Activated CD4-positive, alpha-beta T cell treated with anti-CD3 and anti-CD28 coated beads for 1 hour (primary cell): ENCODE measurements at regions not wholly inside any gene's neighbourhood (a gene's known extent, or its start where the extent isn't known, plus 50 kb on each side); places are given as distances from the start of the nearest gene placed in this dataset.

Source experiments
- DNase-seq: peaks from one replicate; pipeline ENCODE4 v3.0.0-alpha.2; 2020

GRCh38 chr3:44060164-44060563 is 181.5 kb upstream of the TOPAZ1 start:
- DNase-seq, result no peak

- no peak for DNase-seq
Measured at GRCh38 chr3:44061268-44061667, 180.4 kb upstream of the TOPAZ1 start.

- no peak for DNase-seq
Measured at GRCh38 chr3:44061961-44062360, 179.7 kb upstream of the TOPAZ1 start.

DNA sequence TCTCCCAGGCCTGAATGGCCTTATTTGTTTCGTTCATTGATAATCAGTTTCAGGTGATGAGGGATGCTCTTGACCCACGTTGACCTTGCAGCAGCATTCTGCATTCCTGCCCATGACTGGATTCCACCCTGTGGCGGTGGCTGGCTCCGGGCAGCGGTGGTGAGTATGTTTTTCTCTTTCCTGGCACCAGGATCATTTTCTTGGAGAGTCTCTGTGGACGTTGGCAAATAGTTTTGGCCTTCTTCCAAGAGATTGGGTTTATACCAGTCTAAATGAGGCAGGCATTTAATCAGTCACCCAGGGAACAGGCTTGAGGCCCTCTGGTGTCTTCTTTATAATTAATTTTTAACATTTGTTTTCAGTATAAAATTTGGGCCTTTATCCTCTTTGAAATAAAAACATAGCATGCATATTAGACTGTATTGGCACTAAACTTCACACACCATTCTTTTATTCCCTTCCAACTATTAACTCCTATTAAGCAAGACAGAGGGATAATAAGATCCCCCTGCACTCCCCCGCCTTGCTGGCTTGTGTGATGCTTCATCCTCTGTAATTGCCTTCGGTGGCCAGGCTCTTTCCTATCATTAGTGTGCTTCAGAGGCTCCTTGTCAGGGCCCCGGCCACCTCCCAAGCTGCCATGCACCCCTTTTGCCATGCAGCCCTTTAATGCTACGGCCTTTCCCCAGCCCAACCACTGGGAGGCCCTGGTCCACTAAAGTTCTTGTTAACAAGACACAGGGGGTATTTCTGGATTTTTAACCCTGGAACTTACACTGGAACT is 176.2 kb upstream of the TOPAZ1 start:
- no peak for DNase-seq

DNA sequence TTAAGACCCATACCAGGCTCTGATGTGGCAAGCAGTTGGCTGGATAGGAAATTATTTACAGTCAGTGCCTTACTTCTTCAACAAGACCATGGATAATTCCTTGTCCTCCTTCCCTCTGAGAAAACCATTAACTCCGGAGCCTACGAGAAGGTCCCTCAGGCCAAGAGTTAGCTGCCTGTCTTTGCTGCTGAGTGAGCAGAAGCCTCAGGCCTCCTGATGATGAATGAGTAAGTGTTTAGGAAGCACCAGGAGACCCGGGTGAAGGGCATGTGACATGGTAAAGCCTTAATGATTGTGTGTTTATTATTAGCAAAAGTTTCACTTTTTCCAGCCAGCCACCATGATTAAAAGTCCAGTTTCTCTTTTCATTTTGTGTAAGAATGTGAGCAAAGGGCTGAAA is 174.9 kb upstream of the TOPAZ1 start:
- DNase-seq, result no peak

- no peak for DNase-seq
Measured at GRCh38 chr3:44067431-44067830, 174.3 kb upstream of the TOPAZ1 start.

DNA sequence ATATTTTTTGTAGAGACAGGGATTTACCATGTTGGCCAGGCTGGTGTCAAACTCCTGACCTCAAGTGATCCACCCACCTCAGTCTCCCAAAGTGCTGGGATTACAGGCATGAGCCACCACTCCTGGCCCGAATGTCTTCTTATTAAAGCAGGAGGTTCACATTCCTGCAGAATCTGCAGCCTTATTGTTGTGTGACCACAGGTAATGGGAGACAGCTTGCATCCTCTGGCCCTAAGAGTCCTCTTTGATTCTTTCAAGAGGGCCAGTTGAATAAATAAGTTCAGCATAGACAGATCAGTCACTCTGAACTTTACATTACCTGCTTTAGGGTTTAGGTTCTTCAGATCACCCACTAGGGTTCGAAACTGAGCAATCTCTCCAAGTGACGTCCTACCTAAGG is 172.9 kb upstream of the TOPAZ1 start:
- DNase-seq, result no peak

DNA sequence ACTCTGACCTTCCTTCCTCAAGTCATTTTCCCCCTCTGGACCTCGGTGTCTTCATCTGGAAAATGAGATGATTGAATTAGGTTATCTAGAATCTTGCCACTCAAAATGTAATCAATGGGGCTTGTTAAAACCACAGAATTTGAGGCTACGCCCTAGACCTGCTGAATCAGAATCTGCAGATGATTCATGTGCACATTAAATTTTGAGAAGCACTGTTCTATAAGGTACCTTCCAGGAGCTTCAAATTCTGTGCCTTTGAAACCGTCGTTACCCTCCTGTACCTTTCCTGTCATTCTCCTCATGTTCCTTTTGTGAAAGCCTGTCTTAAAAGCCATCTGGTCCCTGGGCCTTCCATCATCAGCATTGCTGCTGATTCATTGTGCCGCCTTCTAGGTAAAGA is 172.4 kb upstream of the TOPAZ1 start:
- DNase-seq, result no peak

GRCh38 chr3:44070841-44071546 is 170.7 kb upstream of the TOPAZ1 start:
- no peak for DNase-seq

GRCh38 chr3:44072601-44073540 is 168.8 kb upstream of the TOPAZ1 start:
- no peak for DNase-seq

- no peak for DNase-seq
Measured at GRCh38 chr3:44074181-44074580, 167.5 kb upstream of the TOPAZ1 start.

- no peak for DNase-seq
Measured at GRCh38 chr3:44076221-44076829, 165.4 kb upstream of the TOPAZ1 start.

DNA sequence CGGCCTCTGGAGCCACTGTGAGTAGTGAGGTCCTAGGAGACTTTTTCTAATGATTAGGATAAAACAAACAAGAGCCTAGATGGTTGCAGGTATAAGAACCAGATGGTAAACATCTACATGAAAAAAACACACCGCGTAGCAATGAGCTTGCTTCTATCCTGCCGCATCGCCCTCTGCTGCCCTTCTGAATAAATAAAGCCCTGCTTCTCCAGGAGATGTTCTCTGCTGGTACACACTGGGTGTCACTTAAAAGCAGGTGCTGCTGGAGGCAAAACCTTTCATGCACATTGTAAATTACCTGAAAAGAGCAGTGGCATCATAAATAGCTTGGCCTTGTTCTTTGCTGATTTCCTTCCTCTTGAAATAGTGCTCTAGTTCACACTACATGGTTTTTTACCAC is 164.4 kb upstream of the TOPAZ1 start:
- DNase-seq, result no peak

- DNase-seq, result no peak
Measured at GRCh38 chr3:44078863-44079262, 162.8 kb upstream of the TOPAZ1 start.

GRCh38 chr3:44079916-44080315 is 161.8 kb upstream of the TOPAZ1 start:
- no peak for DNase-seq

DNA sequence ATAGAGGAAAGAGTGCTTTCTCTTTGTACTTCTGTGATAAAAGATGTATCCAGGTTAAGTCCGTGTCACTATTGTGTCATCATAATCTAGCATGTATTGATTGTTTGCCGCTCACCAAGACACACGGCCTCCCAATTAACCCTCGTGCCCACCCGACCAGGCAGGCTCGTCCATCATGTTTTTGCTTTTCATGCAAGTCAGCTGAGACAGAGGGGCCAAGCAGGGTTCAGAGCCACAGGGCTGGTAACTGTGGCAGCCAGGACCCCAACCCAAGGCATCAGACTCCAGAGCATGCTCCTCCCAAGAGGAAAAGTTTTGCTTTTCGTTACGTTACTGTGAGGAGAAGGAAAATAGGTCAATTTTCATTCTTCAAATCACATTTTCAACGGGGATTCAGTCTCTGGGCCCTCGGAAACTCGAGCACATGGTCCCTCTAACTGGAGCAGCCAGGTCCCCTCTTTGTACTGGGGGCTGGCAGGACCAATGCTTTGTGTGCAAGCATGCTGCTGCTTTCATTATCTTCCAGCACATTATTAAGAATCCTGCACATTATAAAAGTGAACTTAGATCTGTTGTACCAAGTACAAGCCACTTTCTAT is 161.1 kb upstream of the TOPAZ1 start:
- DNase-seq, result no peak

GRCh38 chr3:44090036-44090435 is 151.7 kb upstream of the TOPAZ1 start:
- no peak for DNase-seq

DNA sequence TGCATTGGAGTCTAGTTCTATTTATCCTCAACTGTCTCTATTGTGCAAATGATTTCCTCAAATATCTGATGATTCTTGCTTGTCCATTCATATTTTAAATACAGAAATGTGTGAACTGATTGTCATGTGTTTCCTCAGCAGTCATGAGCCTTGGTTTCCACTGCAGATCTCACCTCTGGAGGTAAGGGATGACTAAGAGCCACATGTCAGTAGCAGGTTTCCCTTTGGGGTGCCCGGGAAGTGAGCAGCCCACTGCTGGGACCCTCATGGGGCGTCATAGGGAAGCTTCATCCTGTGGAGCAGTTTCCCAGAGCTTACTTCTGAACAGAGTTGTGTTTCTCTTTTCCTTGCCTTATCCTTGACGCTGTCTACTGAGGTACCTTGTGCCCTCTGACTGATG is 149.2 kb upstream of the TOPAZ1 start:
- no peak for DNase-seq

DNA sequence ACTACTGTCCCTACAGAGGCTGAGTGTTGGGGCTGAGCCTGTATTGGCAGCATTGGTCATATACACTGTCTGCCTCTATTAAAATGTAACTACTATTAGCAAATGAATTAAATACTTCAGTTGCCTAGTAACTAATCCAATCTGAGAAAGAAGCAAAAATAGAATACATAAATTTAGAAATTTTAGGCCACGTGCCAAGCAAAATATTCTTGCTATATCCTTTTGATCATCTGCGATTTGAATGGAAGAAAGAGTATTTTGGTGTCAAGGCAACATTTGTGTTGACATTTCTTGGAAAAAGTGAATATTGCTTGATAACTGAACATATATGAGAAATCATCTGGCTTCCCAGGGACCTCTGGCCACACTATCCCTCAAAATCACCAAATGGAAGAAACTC is 148.2 kb upstream of the TOPAZ1 start:
- DNase-seq, result no peak

GRCh38 chr3:44098656-44099415 is 142.8 kb upstream of the TOPAZ1 start:
- no peak for DNase-seq

- DNase-seq, result no peak
Measured at GRCh38 chr3:44099566-44100297, 142.0 kb upstream of the TOPAZ1 start.
